ENCODE measurements at regions not wholly inside any gene's neighbourhood (a gene's known extent, or its start where the extent isn't known, plus 50 kb on each side); places are given as distances from the start of the nearest gene placed in this dataset.

DNA sequence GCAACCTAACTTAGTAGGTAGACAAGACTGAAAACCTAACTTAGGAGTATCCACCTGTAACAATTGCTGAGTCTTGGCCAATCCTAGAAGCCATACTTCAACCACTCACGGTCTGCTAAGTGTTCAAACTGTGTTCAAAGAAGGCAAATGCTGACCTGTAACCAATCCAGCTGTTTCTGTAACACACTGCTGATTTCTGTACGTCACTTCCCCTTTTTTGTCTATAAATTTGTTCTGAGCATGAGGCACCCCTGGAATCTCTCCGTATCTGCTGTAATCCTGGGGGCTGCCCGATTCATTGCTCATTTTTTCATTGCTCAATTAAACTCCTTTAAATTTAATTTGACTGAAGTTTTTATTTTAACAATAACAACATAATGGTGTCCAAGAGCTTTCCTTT, 451.4 kb upstream of the ATP10A start:
- Histone ChIP-seq H3K27me3 (ENCODE audit: insufficient read depth, low read length, poor library complexity) (no peaks in the 10 kb centered on the region), H2BK120ac (ENCODE audit: low read depth, low read length) (no peak overlapping the region), H4K8ac (ENCODE audit: low read depth, low read length) (no peak overlapping the region), H3K4ac (ENCODE audit: low read depth, low read length) (no peak overlapping the region), H3K79me1 (ENCODE audit: low read length) (no peaks in the 10 kb centered on the region), H3K23ac (ENCODE audit: low read length) (no peak overlapping the region), H3K27ac (ENCODE audit: low read depth, low read length) (no peak overlapping the region), H3K56ac (ENCODE audit: low read length) (no peak overlapping the region), H2BK15ac (replicated peaks; ENCODE audit: low read depth) (no peak overlapping the region), H2BK5ac (ENCODE audit: low read length) (no peak overlapping the region), H3K18ac (ENCODE audit: low read length) (no peak overlapping the region), H2AK5ac (ENCODE audit: low read length) (no peak overlapping the region), H3K4me1 (ENCODE audit: control insufficient read depth, low read depth, low read length) (no peaks in the 10 kb centered on the region), H3K79me2 (ENCODE audit: control insufficient read depth, insufficient read depth, low read length) (no peaks in the 10 kb centered on the region), H3K9ac (ENCODE audit: low read length) (no peak overlapping the region), H3K4me3 (ENCODE audit: low read length) (no peak overlapping the region), H3K4me2 (ENCODE audit: low read length) (no peak overlapping the region), H4K5ac (ENCODE audit: low read length) (no peak overlapping the region), H3K36me3 (ENCODE audit: control insufficient read depth, insufficient read depth, low read length) (no peaks in the 10 kb centered on the region)
- no peak for DNase-seq
- WGBS (ENCODE audit: extremely low coverage, insufficient coverage, low lambda C conversion rate) = no CpG with 5 or more reads among the region's 4 CpGs

DNA sequence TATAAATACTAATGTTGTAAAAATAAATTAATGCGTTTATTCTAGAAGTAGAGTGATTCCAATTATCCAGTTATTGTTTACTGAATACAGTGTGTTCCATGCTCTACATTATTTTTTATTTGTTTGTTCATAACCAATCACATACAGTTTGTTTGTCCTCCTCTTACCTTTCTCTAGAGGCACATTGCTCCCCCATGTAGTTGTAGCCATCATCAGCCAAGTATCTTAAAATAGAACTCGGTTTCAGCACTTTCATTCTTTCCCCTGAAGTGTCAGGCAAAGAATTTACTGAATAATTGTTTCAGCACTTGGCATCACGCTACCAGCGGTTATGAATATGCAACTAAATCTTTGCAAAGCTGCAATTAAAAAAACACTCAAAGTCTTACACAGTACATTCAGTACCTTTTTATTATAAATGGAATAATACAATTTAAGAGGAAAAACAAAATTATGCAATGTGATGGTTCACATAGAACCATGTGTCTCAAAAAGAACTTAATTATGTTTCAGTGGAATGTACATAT, 448.6 kb upstream of the ATP10A start:
- no peak overlapping the region for H3K4me2 ChIP-seq (ENCODE audit: low read length)
- no peak overlapping the region for H2BK5ac ChIP-seq (ENCODE audit: low read length)
- no peaks in the 10 kb centered on the region for H3K79me1 ChIP-seq (ENCODE audit: low read length)
- no peak overlapping the region for H3K56ac ChIP-seq (ENCODE audit: low read length)
- H3K36me3 ChIP-seq (ENCODE audit: control insufficient read depth, insufficient read depth, low read length) = no peaks in the 10 kb centered on the region
- no peak overlapping the region for H3K9ac ChIP-seq (ENCODE audit: low read length)
- H3K79me2 ChIP-seq (ENCODE audit: control insufficient read depth, insufficient read depth, low read length) = no peaks in the 10 kb centered on the region
- no peak for DNase-seq
- H2BK15ac ChIP-seq (replicated peaks; ENCODE audit: low read depth) = no peak overlapping the region
- H3K27ac ChIP-seq (ENCODE audit: low read depth, low read length) = no peak overlapping the region
- H4K8ac ChIP-seq (ENCODE audit: low read depth, low read length) = no peak overlapping the region
- H2BK120ac ChIP-seq (ENCODE audit: low read depth, low read length) = no peak overlapping the region
- no peak overlapping the region for H3K4me3 ChIP-seq (ENCODE audit: low read length)
- H3K4ac ChIP-seq (ENCODE audit: low read depth, low read length) = no peak overlapping the region
- no peak overlapping the region for H4K5ac ChIP-seq (ENCODE audit: low read length)
- H3K4me1 ChIP-seq (ENCODE audit: control insufficient read depth, low read depth, low read length) = no peaks in the 10 kb centered on the region
- H3K18ac ChIP-seq (ENCODE audit: low read length) = no peak overlapping the region
- WGBS (ENCODE audit: extremely low coverage, insufficient coverage, low lambda C conversion rate) = no CpG with 5 or more reads among the region's 4 CpGs
- no peaks in the 10 kb centered on the region for H3K27me3 ChIP-seq (ENCODE audit: insufficient read depth, low read length, poor library complexity)
- H2AK5ac ChIP-seq (ENCODE audit: low read length) = no peak overlapping the region
- no peak overlapping the region for H3K23ac ChIP-seq (ENCODE audit: low read length)

DNA sequence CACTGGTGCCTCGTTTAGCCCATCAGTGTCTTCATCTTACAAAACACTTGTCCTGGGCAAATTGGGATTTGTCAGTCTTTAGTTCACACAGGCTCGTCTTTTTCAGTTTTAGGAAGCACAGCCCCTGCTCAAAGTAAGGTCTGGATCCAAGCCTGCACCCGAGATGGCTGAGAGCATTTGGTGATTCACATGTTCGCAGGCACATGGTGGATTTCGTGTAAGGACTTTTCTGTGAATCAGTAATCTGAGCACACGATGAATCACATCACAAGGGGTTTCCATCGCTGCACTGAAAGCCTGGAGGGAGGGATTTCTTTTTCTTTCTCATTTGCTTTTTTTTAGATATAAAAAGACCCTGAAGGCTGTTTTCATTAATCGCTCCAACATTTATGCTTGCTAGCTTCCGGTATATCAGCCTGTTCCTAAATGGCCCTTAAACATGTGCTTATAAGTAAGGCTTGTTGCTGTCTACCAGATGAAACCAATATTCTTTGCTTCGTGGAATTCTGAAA, 435.6 kb upstream of the ATP10A start:
- no peaks in the 10 kb centered on the region for H3K27me3 ChIP-seq (ENCODE audit: insufficient read depth, low read length, poor library complexity)
- no peak overlapping the region for H3K4me2 ChIP-seq (ENCODE audit: low read length)
- H3K56ac ChIP-seq (ENCODE audit: low read length) = no peak overlapping the region
- H3K79me2 ChIP-seq (ENCODE audit: control insufficient read depth, insufficient read depth, low read length) = no peaks in the 10 kb centered on the region
- no peak overlapping the region for H3K4me3 ChIP-seq (ENCODE audit: low read length)
- H3K4ac ChIP-seq (ENCODE audit: low read depth, low read length) = no peak overlapping the region
- H3K9ac ChIP-seq (ENCODE audit: low read length) = no peak overlapping the region
- no peak overlapping the region for H2BK120ac ChIP-seq (ENCODE audit: low read depth, low read length)
- no peak overlapping the region for H2BK15ac ChIP-seq (replicated peaks; ENCODE audit: low read depth)
- H2BK5ac ChIP-seq (ENCODE audit: low read length) = no peak overlapping the region
- no peaks in the 10 kb centered on the region for H3K36me3 ChIP-seq (ENCODE audit: control insufficient read depth, insufficient read depth, low read length)
- H3K18ac ChIP-seq (ENCODE audit: low read length) = no peak overlapping the region
- DNase-seq = no peak
- no peak overlapping the region for H2AK5ac ChIP-seq (ENCODE audit: low read length)
- H3K4me1 ChIP-seq (ENCODE audit: control insufficient read depth, low read depth, low read length) = no peaks in the 10 kb centered on the region
- H3K27ac ChIP-seq (ENCODE audit: low read depth, low read length) = no peak overlapping the region
- H4K5ac ChIP-seq (ENCODE audit: low read length) = no peak overlapping the region
- H3K23ac ChIP-seq (ENCODE audit: low read length) = no peak overlapping the region
- no CpG with 5 or more reads among the region's 10 CpGs for WGBS (ENCODE audit: extremely low coverage, insufficient coverage, low lambda C conversion rate)
- H4K8ac ChIP-seq (ENCODE audit: low read depth, low read length) = no peak overlapping the region
- no peaks in the 10 kb centered on the region for H3K79me1 ChIP-seq (ENCODE audit: low read length)

DNA sequence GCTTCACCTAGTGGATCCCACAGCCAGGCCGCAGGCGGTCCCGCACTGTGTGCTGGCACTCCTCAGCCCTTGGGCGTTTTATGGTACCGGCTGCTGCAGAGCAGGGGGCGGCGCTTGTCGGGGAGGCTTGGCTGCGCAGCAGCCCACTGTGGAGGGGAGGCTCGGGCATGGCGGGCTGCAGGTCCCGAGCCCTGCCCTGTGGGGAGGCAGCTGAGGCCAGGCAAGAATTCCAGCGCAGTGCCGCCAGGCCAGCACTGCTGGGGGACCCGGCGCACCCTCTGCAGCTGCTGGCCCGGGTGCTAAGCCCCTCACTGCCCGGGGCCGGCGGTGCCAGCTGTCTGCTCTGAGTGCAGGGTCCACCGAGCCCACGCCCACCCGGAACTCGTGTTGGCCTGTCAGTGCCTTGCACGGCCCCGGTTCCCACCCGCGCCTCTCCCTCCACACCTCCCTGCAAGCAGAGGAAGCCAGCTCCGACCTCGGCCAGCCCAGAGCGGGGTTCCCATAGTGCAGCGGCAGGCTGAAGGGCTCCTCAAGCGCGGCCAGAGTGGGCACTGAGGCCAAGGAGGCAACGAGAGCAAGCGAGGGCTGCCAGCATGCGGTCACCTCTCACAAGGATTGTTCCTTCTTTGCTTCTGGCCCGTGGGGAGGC, 435.0 kb upstream of the ATP10A start:
- H3K27me3 ChIP-seq (ENCODE audit: insufficient read depth, low read length, poor library complexity) = no peaks in the 10 kb centered on the region
- no peak overlapping the region for H2AK5ac ChIP-seq (ENCODE audit: low read length)
- H3K56ac ChIP-seq (ENCODE audit: low read length) = no peak overlapping the region
- H2BK5ac ChIP-seq (ENCODE audit: low read length) = no peak overlapping the region
- no peak overlapping the region for H4K8ac ChIP-seq (ENCODE audit: low read depth, low read length)
- no peaks in the 10 kb centered on the region for H3K36me3 ChIP-seq (ENCODE audit: control insufficient read depth, insufficient read depth, low read length)
- no peak overlapping the region for H2BK15ac ChIP-seq (replicated peaks; ENCODE audit: low read depth)
- H3K23ac ChIP-seq (ENCODE audit: low read length) = no peak overlapping the region
- no peak overlapping the region for H2BK120ac ChIP-seq (ENCODE audit: low read depth, low read length)
- H4K5ac ChIP-seq (ENCODE audit: low read length) = no peak overlapping the region
- no peaks in the 10 kb centered on the region for H3K79me1 ChIP-seq (ENCODE audit: low read length)
- no peak overlapping the region for H3K9ac ChIP-seq (ENCODE audit: low read length)
- no peak overlapping the region for H3K18ac ChIP-seq (ENCODE audit: low read length)
- no peak overlapping the region for H3K27ac ChIP-seq (ENCODE audit: low read depth, low read length)
- DNase-seq = no peak
- H3K4me1 ChIP-seq (ENCODE audit: control insufficient read depth, low read depth, low read length) = no peaks in the 10 kb centered on the region
- H3K4me3 ChIP-seq (ENCODE audit: low read length) = no peak overlapping the region
- no CpG with 5 or more reads among the region's 38 CpGs for WGBS (ENCODE audit: extremely low coverage, insufficient coverage, low lambda C conversion rate)
- H3K4me2 ChIP-seq (ENCODE audit: low read length) = no peak overlapping the region
- H3K4ac ChIP-seq (ENCODE audit: low read depth, low read length) = no peak overlapping the region
- no peaks in the 10 kb centered on the region for H3K79me2 ChIP-seq (ENCODE audit: control insufficient read depth, insufficient read depth, low read length)

DNA sequence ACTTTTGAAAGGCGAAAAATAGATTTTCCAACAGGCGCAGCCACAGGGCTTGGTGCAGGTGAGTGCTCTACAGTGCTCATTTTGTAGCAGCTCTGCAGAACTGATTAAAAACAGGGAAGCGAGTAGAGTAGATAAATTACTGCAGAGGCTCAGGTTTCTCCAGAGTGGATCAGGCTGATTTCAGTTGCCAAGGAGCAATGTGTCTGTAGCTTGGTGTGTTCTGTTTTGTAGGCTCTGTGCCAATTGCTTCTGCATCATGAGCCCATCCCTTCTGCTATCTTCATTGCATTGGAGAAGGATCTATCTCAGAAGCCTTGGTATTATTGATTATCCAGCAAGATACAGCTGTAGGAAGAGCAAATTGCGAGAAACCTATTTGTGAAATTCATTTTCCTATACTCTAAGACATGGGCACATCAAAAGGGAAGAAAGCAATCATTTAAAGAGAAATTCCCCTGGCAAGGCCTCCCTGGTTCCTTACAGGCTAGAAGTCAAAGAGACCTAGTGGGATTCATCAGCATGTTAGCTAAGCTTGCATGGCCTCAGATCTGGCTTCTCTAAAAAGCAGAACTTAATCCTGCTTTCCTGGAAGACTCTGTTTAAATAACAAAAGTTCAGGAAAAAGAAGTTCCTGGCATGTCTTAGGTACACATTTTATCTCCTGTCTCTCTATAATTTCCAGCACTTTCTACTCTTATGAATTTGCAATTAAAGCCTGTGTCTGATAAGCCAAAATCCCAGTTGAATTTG, 432.4 kb upstream of the ATP10A start:
- H3K4ac ChIP-seq (ENCODE audit: low read depth, low read length) = no peak overlapping the region
- no peak overlapping the region for H3K4me3 ChIP-seq (ENCODE audit: low read length)
- no peaks in the 10 kb centered on the region for H3K79me1 ChIP-seq (ENCODE audit: low read length)
- no peak overlapping the region for H4K8ac ChIP-seq (ENCODE audit: low read depth, low read length)
- H3K27me3 ChIP-seq (ENCODE audit: insufficient read depth, low read length, poor library complexity) = no peaks in the 10 kb centered on the region
- H2BK15ac ChIP-seq (replicated peaks; ENCODE audit: low read depth) = no peak overlapping the region
- no peak overlapping the region for H2BK5ac ChIP-seq (ENCODE audit: low read length)
- no CpG with 5 or more reads among the region's 4 CpGs for WGBS (ENCODE audit: extremely low coverage, insufficient coverage, low lambda C conversion rate)
- no peak overlapping the region for H3K4me2 ChIP-seq (ENCODE audit: low read length)
- no peak overlapping the region for H3K23ac ChIP-seq (ENCODE audit: low read length)
- no peaks in the 10 kb centered on the region for H3K79me2 ChIP-seq (ENCODE audit: control insufficient read depth, insufficient read depth, low read length)
- no peak overlapping the region for H3K18ac ChIP-seq (ENCODE audit: low read length)
- H3K27ac ChIP-seq (ENCODE audit: low read depth, low read length) = no peak overlapping the region
- H4K5ac ChIP-seq (ENCODE audit: low read length) = no peak overlapping the region
- no peak for DNase-seq
- no peaks in the 10 kb centered on the region for H3K36me3 ChIP-seq (ENCODE audit: control insufficient read depth, insufficient read depth, low read length)
- H3K56ac ChIP-seq (ENCODE audit: low read length) = no peak overlapping the region
- H2AK5ac ChIP-seq (ENCODE audit: low read length) = no peak overlapping the region
- no peaks in the 10 kb centered on the region for H3K4me1 ChIP-seq (ENCODE audit: control insufficient read depth, low read depth, low read length)
- no peak overlapping the region for H3K9ac ChIP-seq (ENCODE audit: low read length)
- H2BK120ac ChIP-seq (ENCODE audit: low read depth, low read length) = no peak overlapping the region
